GM23248 (cell line): ENCODE measurements at regions not wholly inside any gene's neighbourhood (a gene's known extent, or its start where the extent isn't known, plus 50 kb on each side); places are given as distances from the start of the nearest gene placed in this dataset.
"Not testable (repeated sequence)": the region's sequence is repeated elsewhere in the genome, so short reads cannot be mapped to it uniquely, and the experiment has no call there.

ENCODE experiments used
- EZH2 ChIP-seq: fragments of 200-600 bp; sonication (generic); IDR thresholded peaks from 2 replicates; pipeline ENCODE4 v1.6.1; 2018; ENCODE audit warnings: antibody characterized with exemption, mild to moderate bottlenecking; ENCODE audit not compliant: insufficient read depth, poor library complexity, severe bottlenecking
- EZH2phosphoT487 ChIP-seq: fragments of 200-600 bp; sonication (generic); IDR thresholded peaks from 2 replicates; pipeline ENCODE4 v1.6.1; 2018; ENCODE audit warnings: antibody characterized with exemption, moderate library complexity, mild to moderate bottlenecking, low read depth; ENCODE audit not compliant: insufficient read depth

DNA sequence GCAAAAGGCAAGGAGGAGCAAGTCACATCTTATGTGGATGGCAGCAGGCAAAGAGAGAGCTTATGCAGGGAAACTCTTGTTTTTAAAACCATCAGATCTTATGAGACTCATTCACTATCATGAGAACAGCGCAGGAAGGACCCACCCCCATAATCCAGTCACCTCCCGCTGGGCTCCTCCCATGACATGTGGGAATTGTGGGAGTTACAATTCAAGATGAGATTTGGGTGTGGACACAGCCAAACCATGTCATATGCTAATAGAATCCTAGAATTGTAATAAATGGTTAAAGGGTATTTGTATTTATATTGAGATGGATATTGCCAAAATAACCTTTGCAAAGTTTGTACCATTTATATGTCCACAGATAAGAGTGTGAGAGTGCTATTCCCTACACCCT lies 72.1 kb upstream of the PNPT1 start:
- not testable (repeated sequence) for TF ChIP-seq EZH2, EZH2phosphoT487
